Prostate gland (tissue), 2 donors: ENCODE measurements at regions not wholly inside any gene's neighbourhood (a gene's known extent, or its start where the extent isn't known, plus 50 kb on each side); places are given as distances from the start of the nearest gene placed in this dataset.

Experiments
- CTCF ChIP-seq, 4 experiments: fragments of 200-600 bp in 2 of 4; fragments of 450-650 bp in 2 of 4; sonication (generic) in 2 of 4; IDR thresholded peaks; 1 replicate in 3 of 4; 2 replicates in 1 of 4; pipeline ENCODE4 v1.5.1; 2016 to 2019; ENCODE audit warnings: antibody characterized with exemption in 4 of 4, mild to moderate bottlenecking in 2 of 4, moderate library complexity in 2 of 4
- POLR2A ChIP-seq: fragments of 450-650 bp; IDR thresholded peaks from one replicate; pipeline ENCODE4 v1.6.1; 2016; ENCODE audit warnings: antibody characterized with exemption, mild to moderate bottlenecking

- TF ChIP-seq CTCF (IDR thresholded peaks at IDR 0.05): no peak
- TF ChIP-seq POLR2A: no peak
Observed at GRCh38 chrX:87434618-87435017, 83.0 kb upstream of the KLHL4 start.
